Cardiac fibroblast (primary cell): ENCODE measurements at regions not wholly inside any gene's neighbourhood (a gene's known extent, or its start where the extent isn't known, plus 50 kb on each side); places are given as distances from the start of the nearest gene placed in this dataset.

ENCODE experiments used
- DNase-seq, 2 donors: peaks; one replicate each; pipeline versions ENCODE4 v3.0.0 to v3.0.0-alpha.2; 2010; ENCODE audit warnings: low read depth in 2 of 2
- H3K4me3 ChIP-seq, 2 donors: replicated peaks in 1 of 2; 1 replicate in 1 of 2; 2 replicates in 1 of 2; pipeline ENCODE4 v1.5.1; 2011; ENCODE audit warnings: low read depth in 2 of 2, low read length in 2 of 2, mild to moderate bottlenecking in 2 of 2, moderate library complexity in 1 of 2
- CTCF ChIP-seq: IDR thresholded peaks from one replicate; pipeline ENCODE4 v1.5.1; 2011; ENCODE audit warnings: low read depth, mild to moderate bottlenecking, low read length, inconsistent platforms

- DNase-seq, result no peak
Observed at GRCh38 chr5:145124806-145125205, 710.3 kb downstream of the PRELID2 start.

GRCh38 chr5:145118611-145119010 is 716.5 kb downstream of the PRELID2 start:
- TF ChIP-seq CTCF, result no peak
- DNase-seq, result no peak
- no peak overlapping the region for H3K4me3 ChIP-seq

More at GRCh38 chr5:145124806-145125205, 710.3 kb downstream of the PRELID2 start:
- no peak for TF ChIP-seq CTCF
- H3K4me3 ChIP-seq, result no peak overlapping the region

GRCh38 chr5:145118127-145118526 is 717.0 kb downstream of the PRELID2 start:
- TF ChIP-seq CTCF, result no peak
- H3K4me3 ChIP-seq, result no peak overlapping the region
- no peak for DNase-seq

- no peak for TF ChIP-seq CTCF
- no peak for DNase-seq
- no peak overlapping the region for H3K4me3 ChIP-seq
Observed at GRCh38 chr5:145117285-145117684, 717.9 kb downstream of the PRELID2 start.

- TF ChIP-seq CTCF, result no peak
- DNase-seq, result no peak
- no peak overlapping the region for H3K4me3 ChIP-seq
Observed at GRCh38 chr5:145111420-145111819, 723.7 kb downstream of the PRELID2 start.

GRCh38 chr5:145110834-145111233 is 724.3 kb downstream of the PRELID2 start:
- no peak for TF ChIP-seq CTCF
- no peak overlapping the region for H3K4me3 ChIP-seq
- DNase-seq, result peak in 1 of 2 donors; percentile 16

- H3K4me3 ChIP-seq, result no peak overlapping the region
- no peak for TF ChIP-seq CTCF
- DNase-seq, result no peak
Observed at GRCh38 chr5:145110181-145110580, 725.0 kb downstream of the PRELID2 start.
